Natural killer cell (primary cell): ENCODE measurements at regions not wholly inside any gene's neighbourhood (a gene's known extent, or its start where the extent isn't known, plus 50 kb on each side); places are given as distances from the start of the nearest gene placed in this dataset.

Experiments
- ATAC-seq, 3 donors: fragments of 150-1000 bp in 2 of 3; fragments of 200-7000 bp in 1 of 3; cut with Tn5 transposase; 1 replicate in 1 of 3; 2 replicates in 2 of 3; pipeline ENCODE4 v1.10.0; 2021; ENCODE audit warnings: mild to moderate bottlenecking in 2 of 3, moderate library complexity in 2 of 3
- DNase-seq, 2 donors: peaks; one replicate each; pipeline versions ENCODE4 v3.0.0 to v3.0.0-alpha.2; 2013 to 2021; ENCODE audit warnings: mixed read lengths in 1 of 2
- H3K27ac ChIP-seq: one replicate; pipeline ENCODE4 v1.5.1; 2013; ENCODE audit warnings: mild to moderate bottlenecking, low read length
- H3K27me3 ChIP-seq: one replicate; pipeline ENCODE4 v1.6.1; 2013; ENCODE audit warnings: low read length; ENCODE audit not compliant: control insufficient read depth, insufficient read depth
- H3K36me3 ChIP-seq: one replicate; pipeline ENCODE4 v1.6.1; 2013; ENCODE audit warnings: low read length; ENCODE audit not compliant: control insufficient read depth, insufficient read depth
- H3K4me1 ChIP-seq: one replicate; pipeline ENCODE4 v1.6.1; 2013; ENCODE audit warnings: low read length; ENCODE audit not compliant: control insufficient read depth, insufficient read depth
- H3K4me3 ChIP-seq: one replicate; pipeline ENCODE4 v1.5.1; 2013; ENCODE audit warnings: low read length
- H3K9me3 ChIP-seq: one replicate; pipeline ENCODE4 v1.6.1; 2013; ENCODE audit warnings: low read length; ENCODE audit not compliant: control insufficient read depth, insufficient read depth
- H3K27ac Mint-ChIP-seq, 2 donors: one replicate each; pipeline ENCODE4 v1.8.0; 2022; ENCODE audit warnings: mild to moderate bottlenecking in 2 of 2, mixed read lengths in 2 of 2, moderate library complexity in 1 of 2
- H3K27me3 Mint-ChIP-seq, 2 donors: one replicate each; pipeline ENCODE4 v1.8.0; 2022; ENCODE audit warnings: low read depth in 2 of 2, mixed read lengths in 2 of 2
- H3K36me3 Mint-ChIP-seq: one replicate; pipeline ENCODE4 v1.8.0; 2022; ENCODE audit warnings: mixed read lengths
- H3K4me1 Mint-ChIP-seq, 2 donors: one replicate each; pipeline ENCODE4 v1.8.0; 2022; ENCODE audit warnings: mixed read lengths in 2 of 2
- H3K4me3 Mint-ChIP-seq: one replicate; pipeline ENCODE4 v1.8.0; 2022; ENCODE audit warnings: mild to moderate bottlenecking, moderate library complexity, mixed read lengths
- H3K9me3 Mint-ChIP-seq, 2 donors: one replicate each; pipeline ENCODE4 v1.8.0; 2022; ENCODE audit warnings: mixed read lengths in 2 of 2
- CTCF ChIP-seq: fragments of 200-600 bp; IDR thresholded peaks from one replicate; pipeline ENCODE4 v1.8.0; 2022; ENCODE audit warnings: antibody characterized with exemption
- WGBS: methylation state at CpG from one replicate; pipeline ENCODE4 v1.1.7; 2013; ENCODE audit warnings: missing lambda C conversion rate; ENCODE audit not compliant: insufficient coverage; 5-methylcytosine and 5-hydroxymethylcytosine counted together
- intact Hi-C: fragments of 100-400 bp; cut with micrococcal nuclease; formaldehyde crosslinking; loops from one replicate; pipeline ENCODE4 v1.14.2; 2022

DNA sequence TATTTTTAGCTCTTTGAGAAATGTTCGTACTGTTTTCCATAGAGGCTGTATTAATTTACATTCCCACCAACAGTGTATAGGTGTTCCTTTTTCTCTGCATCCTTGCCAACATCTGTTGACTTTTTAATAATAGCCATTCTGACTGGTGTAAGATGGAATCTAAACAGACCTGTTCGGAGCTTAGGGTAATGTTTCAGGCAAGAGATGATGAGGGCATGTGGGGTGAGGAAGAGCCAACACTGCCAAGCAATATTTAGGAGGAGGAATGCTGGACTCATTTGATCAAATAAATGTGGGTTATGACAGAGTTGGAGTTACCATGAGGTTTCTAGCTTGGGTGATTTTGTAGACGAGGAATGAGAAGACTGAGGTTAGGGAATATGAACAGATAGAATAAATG, 382.9 kb downstream of the KLF12 start:
- H3K9me3 Mint-ChIP-seq = no peaks in the 10 kb centered on the region
- intact Hi-C loops = no loop called here

GRCh38 chr13:73748404-73748803, 385.8 kb downstream of the KLF12 start:
- Mint-ChIP-seq H3K27ac (no peak overlapping the region), H3K36me3 (no peaks in the 10 kb centered on the region), H3K4me3 (no peak overlapping the region), H3K27me3 (no peaks in the 10 kb centered on the region), H3K9me3 (no peaks in the 10 kb centered on the region), H3K4me1 (peaks cover 30 to 32% of the 10 kb centered on the region in 2 donors)
- 91% methylated on average over 1 of the region's 1 CpG for WGBS
- DNase-seq (no peak), ATAC-seq (no peak)
- Histone ChIP-seq H3K27ac (no peak overlapping the region), H3K36me3 (peaks cover 4% of the 10 kb centered on the region), H3K4me1 (peaks cover 3% of the 10 kb centered on the region), H3K9me3 (no peaks in the 10 kb centered on the region), H3K4me3 (no peak overlapping the region), H3K27me3 (no peaks in the 10 kb centered on the region)
- no peak for TF ChIP-seq CTCF
- intact Hi-C loops = no loop called here

More for the DNA sequence above, 382.9 kb downstream of the KLF12 start:
- H3K36me3 Mint-ChIP-seq = no peaks in the 10 kb centered on the region
- H3K27ac Mint-ChIP-seq = peak overlapping the region in 1 of 2 donors; percentile 9
- Histone ChIP-seq H3K36me3 (peaks cover 7% of the 10 kb centered on the region), H3K27me3 (no peaks in the 10 kb centered on the region), H3K9me3 (no peaks in the 10 kb centered on the region), H3K4me1 (peaks cover 3% of the 10 kb centered on the region), H3K4me3 (no peak overlapping the region), H3K27ac (no peak overlapping the region)
- no peak for ATAC-seq
- H3K27me3 Mint-ChIP-seq = no peaks in the 10 kb centered on the region
- TF ChIP-seq CTCF = no peak
- WGBS = 93% methylated on average over 2 of the region's 3 CpGs
- H3K4me3 Mint-ChIP-seq = no peak overlapping the region
- H3K4me1 Mint-ChIP-seq = peaks cover 24 to 29% of the 10 kb centered on the region in 2 donors
- DNase-seq = no peak

- Mint-ChIP-seq H3K9me3 (no peaks in the 10 kb centered on the region), H3K4me1 (peaks cover 31 to 35% of the 10 kb centered on the region in 2 donors)
- no peaks in the 10 kb centered on the region for H3K9me3 ChIP-seq
These were observed 389.0 kb downstream of the KLF12 start for GRCh38 chr13:73745190-73745589.

More at GRCh38 chr13:73745190-73745589, 389.0 kb downstream of the KLF12 start:
- no peak for DNase-seq
- Histone ChIP-seq H3K27ac (no peak overlapping the region), H3K27me3 (no peaks in the 10 kb centered on the region), H3K36me3 (peaks cover 4% of the 10 kb centered on the region), H3K4me1 (peaks cover 3% of the 10 kb centered on the region), H3K4me3 (no peak overlapping the region)
- no peak overlapping the region for H3K27ac Mint-ChIP-seq
- WGBS = 100% methylated on average over 1 of the region's 2 CpGs
- intact Hi-C loops = no loop called here
- no peaks in the 10 kb centered on the region for H3K27me3 Mint-ChIP-seq
- no peaks in the 10 kb centered on the region for H3K36me3 Mint-ChIP-seq
- no peak for TF ChIP-seq CTCF
- no peak overlapping the region for H3K4me3 Mint-ChIP-seq
- no peak for ATAC-seq
